GM18861 (cell line): ENCODE measurements at regions not wholly inside any gene's neighbourhood (a gene's known extent, or its start where the extent isn't known, plus 50 kb on each side); places are given as distances from the start of the nearest gene placed in this dataset.

Source experiments
- ATAC-seq: cut with Tn5 transposase; IDR thresholded peaks from one replicate; pipeline ENCODE4 v1.9.1; 2021; ENCODE audit not compliant: unreplicated experiment

DNA sequence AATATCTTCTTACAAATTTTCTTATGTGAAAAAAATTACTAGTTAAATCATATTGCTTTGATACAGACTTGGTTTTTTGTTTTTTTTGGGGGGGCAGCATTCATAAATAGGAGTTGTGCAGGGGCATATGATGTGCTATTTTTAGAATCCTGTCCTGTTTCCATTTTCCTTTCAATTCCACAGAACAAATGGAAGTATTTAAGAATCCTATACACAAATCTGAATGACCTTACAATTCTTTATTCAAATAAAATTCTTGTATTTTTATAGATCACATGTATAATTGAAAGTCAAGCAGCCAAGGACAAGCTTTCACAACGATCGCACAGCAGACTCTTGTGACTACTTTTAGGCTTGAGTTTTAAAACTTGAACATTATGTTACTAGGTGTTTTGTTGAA is 523.9 kb downstream of the ANKRD50 start:
- no peak for ATAC-seq

DNA sequence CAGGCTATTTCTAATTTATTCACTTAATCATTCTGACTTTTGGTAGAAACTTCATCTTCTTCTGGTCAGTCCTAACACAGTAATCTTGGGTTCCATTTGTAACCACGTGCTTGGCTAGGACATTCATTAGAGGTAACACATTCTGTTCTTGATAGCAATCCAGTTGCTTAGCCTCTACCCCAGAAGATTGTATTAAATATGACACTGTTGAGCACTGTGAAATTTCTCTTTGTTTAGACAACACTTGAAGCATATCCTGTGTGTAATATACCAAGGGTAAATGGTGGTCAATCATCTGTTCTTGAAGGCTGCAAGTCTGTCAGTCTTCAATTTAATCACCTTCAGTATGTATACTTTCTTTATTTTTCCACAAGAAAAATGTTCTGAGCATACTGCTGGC is 523.0 kb downstream of the ANKRD50 start:
- ATAC-seq, result no peak

DNA sequence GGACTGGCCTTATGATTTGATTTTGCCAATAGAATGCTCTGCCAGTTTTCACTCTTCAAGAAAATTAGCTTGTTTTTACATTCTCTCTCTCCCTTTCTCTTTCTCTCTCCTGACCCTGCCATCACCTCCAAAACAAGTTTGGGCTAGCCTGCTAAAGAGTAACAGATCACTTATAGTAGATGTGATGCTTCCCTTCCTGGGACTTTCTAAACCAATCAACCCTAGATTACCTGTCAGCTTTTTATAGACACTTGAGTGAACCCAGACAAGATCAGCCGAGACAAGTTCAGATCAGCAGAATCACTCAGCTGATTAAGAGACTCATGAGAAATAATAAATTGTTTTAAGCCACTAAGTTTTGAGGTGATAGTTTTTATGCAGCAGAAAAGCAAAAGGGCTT is 521.2 kb downstream of the ANKRD50 start:
- peak; percentile 44 for ATAC-seq

DNA sequence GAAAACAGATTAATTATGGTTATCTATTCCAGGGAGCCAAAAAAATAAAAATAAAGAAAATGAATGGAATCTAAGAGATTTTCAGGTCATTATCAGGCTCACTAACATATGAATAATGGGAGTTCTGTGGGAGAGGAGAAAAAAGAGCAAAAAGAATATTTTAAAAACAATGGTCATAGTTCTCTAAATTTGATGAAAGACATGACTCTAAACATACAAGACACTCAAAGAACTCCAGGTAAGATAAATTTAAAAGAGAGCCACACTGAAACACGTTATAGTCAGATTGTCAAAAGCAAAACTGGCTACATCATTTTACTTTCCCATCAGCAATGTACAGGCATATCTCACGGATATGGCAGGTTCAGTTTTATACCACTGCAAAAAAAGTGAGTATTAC is 520.0 kb downstream of the ANKRD50 start:
- ATAC-seq, result no peak

DNA sequence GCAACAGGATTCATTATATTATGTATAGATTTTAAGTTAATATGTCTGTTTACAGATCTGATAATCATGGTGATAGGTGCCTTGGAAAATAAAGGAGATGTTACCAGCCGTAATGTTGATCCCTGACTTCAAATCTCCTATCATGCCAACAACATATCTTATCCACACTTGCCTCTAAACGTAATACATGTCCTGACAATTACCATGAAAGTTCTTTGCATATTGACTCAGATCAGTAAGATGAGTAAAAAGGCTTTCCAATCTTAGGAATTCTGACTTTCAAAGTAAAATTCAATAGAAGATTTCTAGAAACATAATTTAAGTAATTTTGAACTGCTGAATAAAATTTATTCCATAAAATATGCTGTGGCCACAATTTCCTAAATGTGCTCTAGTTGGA is 513.3 kb downstream of the ANKRD50 start:
- ATAC-seq, result no peak

DNA sequence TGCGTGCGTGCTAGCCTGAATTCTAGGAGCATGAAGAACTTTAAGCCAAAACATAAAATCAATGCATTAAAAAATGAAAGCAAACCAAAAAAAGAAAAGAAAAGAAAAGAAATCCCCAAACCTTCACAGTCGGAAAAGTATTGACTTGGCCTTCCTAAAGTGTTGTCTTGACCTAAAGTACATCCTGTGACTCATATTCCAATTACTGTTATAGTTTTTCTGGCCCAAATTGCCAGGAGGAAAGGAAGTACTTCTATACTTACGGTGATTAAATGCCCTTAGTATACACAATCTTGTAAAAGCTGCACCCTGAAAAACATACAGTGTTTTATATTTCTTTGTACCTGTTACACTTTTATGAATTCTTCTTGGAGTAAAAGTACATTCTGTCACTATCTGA is 512.8 kb downstream of the ANKRD50 start:
- ATAC-seq, result no peak

DNA sequence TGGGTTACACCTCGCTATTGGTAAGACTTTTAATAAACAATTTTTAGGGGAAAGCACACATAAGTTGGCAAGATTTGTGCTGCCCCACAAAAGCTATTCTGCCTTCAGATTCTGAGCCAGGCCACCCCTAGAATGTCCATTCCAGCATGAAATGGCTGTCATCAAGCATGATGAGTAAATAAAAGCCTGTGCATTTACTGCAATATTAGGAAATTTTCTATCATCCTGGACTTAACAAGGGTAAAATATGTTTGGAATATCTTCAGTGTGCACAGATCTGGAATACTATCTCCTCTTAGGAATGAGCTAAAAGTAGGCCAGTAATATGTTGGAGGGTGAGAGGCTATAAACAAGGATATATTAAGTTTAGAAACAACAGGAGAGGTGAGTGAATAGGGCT is 510.9 kb downstream of the ANKRD50 start:
- no peak for ATAC-seq

DNA sequence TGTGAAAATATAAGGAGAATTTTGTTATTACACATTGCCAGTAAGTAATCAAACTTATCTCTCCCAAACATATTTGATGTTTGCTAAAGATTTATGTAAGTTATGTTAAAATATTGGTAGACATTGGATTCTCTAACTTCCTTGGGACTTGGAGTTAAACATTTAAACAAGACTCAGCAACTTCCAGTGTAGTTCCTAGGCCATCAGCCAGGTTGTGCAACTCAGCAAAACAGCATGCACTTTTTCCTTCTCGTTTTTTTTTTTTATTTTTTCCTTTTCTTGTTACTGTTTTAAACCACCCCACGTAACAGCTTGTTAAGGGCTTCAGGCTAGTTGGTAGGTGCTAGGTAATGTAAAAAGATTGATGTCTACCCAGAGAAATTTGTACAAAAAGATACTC is 510.4 kb downstream of the ANKRD50 start:
- no peak for ATAC-seq

DNA sequence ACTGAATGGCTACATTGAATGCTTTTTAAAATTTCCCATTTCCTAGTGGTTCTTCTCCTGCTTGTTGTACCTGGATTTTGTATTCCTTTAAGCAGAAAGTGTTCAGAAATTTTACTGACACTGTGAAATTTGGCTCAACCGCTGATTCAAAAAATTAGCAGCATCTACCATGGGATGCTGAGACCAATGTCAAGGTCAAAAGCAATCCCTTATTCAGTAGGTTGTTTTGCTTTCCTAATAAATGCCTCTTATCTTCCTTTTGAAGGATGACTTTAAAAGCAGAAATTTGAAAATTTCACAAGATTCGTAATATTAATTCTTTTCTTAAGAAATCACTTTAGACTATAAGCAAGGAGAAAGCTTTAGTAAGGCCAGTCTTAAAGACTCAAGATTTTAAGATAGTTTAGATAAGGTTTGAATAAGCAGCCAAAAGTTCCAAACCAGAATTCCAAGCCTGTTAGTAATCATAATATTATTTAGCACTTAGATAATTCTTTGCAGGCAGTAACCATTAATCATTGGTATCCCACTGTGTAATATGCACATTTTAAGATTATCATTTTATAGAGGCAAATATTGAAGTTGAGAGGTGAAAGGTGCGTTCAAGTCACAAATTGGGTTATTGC is 508.8 kb downstream of the ANKRD50 start:
- ATAC-seq, result no peak

DNA sequence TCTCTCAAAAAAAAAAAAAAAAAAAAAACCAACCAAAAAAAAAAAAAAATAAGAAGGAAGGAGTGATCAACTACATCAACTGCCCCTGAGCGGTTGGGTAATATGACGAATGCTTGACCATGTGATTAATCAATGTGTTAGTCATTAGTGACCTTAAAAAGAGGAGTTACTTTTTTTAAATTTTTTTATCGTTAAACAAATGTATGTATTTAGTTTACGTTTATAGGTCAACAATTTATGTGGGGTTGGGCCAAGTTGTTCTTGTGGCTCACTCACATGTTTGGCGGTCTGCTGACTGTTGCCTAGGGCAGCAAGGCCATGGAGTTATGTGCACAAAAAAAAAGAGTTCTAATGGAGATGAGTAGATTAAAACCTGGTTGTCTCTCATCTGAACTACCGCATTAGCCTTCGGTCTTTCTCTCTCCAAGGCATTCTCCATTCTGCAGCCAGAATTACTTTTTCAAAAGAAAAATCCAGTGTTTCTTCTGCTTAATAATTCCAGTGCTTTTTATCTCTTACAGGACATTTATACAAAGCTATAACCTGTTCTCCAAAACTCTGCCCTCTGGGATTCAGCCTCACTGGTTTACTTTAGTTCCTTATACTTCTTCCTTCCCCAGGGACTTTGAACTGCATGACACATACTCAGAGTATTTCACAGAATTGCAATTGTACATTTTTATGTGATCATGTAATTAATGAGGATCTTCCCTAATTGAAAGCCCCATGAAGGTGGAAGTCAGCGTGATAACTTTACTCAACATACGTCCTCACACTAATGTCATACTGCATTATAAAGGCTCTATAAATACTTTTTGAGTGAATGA is 505.5 kb downstream of the ANKRD50 start:
- ATAC-seq, result no peak

DNA sequence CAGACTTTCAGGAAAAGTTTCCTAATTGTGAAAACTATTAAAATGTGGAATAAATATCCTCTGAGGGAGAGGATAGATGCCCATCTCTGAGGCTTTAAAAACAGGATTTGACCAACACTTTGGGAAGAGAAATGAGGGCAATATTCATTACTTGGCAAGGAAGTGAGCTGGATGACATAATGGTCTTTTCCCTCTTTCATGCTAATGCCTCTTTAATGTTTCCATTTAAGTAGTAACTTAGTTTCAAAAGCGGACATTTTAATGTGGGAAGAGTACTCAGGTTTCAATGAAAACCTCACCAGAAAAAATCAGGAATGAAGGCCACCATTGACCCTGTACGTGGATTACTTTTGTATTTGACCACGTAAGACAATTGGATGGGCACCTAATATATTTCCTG is 503.3 kb downstream of the ANKRD50 start:
- no peak for ATAC-seq

DNA sequence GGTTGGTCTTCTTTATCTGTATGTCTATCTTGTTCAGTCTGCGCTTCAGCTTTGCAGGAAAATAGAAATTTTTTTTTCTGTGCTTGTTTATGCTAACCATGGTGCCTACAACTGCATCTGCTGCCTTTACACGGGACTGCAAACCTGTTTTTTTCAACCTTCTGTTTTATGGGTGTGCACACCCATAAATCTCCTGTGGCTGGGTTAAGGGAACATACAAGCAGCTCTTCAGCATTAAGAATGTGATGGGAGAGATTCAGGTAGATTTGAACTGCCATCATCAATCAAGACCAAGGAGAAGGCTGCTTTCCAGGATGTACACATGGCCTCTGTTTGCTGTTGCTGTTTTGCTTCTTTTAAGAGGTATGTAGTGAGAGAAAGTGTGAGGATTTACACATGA is 502.9 kb downstream of the ANKRD50 start:
- no peak for ATAC-seq

DNA sequence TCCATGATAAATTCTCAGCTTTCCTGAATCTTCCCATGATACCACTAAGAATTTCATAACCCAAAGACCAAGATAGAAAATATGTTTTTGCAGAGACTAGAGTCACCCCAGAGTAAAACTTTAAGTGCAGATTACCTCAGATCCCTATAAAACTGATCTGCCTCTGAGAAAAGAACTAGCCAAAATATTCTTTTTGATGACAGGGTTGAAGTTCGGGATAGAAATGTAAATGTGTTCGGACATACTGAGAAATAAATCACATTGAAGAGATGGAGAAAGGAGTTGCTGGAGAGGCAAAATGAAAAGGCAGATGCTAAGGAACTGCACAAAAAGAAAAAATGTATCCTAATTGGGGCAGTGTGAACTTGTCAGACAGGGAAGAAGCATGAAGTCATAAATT is 501.8 kb downstream of the ANKRD50 start:
- no peak for ATAC-seq

DNA sequence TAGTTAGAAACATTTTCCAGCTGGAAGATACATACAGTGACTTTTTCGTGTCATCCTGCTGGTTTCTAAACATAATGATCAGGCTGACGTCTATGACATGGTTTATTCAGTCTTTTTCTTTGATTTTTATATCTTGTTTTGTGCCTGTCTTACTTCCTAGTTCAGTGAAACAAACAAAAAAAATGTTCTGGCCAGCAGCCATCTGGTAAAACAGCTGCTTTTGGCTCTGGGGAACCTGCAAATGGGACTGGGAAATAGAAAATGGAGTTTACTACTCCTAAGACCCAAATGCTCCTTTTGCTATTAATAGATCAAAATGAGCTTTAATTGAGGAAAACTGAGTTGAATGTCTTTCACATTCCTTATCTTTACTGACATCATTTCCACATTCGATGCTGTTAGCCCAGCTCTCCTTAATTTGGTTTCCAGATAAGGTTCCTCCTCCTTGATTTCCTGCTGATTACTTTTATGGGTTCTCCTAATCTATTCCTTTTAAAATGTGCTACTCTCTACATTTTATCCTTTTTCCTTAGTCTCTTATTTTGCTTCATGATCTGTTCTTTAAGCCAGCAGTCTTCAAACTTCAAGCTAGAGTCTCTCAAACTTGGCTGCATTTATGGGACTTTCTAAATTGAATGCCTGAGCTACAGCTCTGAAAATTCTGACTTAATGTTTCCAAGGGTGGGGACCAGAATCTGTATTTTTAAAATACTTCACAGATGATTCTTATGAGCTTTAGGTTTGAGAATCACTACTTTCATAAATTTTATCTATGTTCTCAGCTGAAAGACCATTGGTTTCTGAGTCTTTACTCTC is 499.5 kb downstream of the ANKRD50 start:
- no peak for ATAC-seq

DNA sequence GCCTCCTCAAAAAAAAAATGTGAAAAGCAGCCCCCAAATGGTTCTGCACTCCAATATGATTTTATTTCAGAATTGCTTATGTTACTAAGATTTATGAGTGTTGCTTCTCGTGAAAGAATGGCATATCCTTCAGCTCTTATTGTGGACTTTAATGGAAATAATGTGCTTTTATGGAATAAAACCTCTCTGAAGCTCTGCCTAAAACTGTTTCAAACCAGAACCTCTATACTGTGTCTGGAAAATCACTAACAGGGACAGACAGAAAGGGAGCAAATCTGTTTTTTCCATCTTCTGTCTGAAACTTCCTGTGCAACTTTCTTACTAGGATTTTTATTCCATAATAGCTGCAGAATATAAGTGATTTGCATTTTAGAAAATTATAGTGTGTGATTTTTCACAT is 493.1 kb downstream of the ANKRD50 start:
- no peak for ATAC-seq

DNA sequence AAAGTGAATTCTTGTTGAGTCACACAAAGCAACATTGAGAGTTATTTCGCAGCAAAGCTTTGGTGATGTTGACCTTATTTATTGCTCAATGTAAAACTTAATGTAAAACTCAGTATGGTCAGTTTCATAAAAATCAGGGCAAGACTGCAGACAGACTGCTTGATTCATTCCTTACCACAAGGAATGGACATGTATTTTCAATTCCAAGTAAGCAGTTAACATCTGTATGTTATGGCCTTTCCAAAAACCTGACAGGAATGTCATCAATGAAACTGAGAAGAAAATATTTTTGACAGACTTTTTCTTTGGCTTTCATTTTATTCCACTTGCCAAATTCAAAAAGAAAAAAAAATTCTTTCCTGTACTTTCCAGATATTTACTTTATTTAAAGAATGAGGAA is 488.3 kb downstream of the ANKRD50 start:
- no peak for ATAC-seq

DNA sequence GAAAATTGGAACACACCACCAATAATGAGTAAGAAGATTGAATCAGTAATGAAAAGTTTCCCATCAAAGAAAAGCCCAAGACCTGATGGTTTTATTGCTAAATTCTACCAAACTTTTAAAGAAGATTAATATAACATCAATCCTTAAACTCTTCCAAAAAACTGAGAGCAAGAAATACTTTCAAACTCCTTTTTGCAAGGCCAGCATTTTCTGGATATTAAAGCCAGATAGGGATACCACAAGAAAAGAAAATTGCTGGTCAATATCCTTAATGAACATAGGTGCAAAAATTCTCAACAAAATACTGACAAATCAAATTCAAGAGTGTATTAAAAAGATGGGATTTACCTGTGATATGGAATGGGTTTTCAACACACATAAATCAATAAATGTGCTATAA is 484.6 kb downstream of the ANKRD50 start:
- no peak for ATAC-seq

DNA sequence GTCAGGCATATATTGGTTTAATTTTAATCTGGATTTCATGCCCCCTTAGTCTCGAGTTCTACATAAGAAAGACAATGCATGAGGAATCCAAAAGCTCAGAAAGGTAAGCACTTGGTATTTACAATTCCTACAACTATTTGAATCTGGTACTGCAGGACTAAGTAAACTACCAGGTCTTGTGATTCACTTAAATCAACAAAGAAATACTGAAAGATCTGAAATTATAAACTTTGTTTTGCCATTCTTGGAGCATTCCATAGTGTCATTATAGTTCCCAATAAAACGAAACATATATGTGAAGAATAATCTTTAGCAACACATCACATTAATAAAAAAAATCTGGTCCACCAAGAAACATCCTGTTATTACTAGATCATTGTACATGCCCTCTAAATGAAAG is 482.3 kb downstream of the ANKRD50 start:
- ATAC-seq, result no peak

DNA sequence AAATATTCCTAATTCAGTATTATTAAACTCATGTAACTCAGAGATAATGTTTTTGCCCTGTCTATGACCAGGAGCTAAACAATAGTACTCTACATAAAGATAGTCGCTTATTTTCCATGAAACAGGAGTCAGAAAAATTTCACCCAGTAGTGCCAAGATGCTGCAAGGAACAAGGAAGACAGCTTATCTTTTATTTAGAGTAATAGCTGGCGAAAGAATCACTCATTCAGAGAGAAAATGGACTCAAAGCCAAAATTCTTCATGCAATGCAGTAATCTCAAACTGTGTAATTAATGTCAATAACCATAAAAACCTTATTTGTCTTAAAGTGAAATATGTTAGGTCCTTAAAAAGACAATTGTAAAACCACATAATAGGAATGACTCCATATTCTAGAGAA is 477.8 kb downstream of the ANKRD50 start:
- ATAC-seq, result no peak

DNA sequence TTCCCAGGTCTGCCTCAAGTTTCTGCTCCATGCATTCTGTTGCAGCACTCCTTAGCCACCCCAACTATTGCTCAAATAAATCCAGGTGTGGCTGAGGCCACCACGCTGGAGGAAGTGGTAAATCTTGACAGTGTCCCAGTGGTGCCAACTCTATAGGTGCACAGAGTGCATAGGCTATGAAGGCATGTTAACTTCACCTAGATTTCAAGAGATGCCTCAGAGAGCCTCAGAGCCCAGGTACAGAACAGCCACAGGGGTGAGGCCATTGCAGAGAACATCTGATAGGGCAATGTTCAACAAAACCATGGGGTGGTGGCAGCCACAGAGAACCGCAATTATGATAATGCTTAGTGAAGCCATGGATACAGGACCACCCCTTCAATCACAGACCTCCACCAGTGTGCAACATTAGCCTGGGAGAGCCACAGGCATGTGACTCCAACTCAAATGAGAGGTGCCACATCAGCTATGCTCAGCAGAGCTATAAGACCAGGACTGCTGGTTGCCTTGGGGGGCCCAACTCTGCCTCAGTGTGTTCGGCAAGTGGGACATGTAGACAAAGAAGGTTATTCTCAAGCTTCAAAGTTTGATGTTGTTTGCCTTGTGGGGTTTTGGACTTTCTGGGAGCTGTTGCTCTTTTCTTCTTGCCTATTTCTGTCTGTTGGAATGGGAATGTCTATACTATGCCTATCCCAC is 468.7 kb downstream of the ANKRD50 start:
- ATAC-seq, result no peak

DNA sequence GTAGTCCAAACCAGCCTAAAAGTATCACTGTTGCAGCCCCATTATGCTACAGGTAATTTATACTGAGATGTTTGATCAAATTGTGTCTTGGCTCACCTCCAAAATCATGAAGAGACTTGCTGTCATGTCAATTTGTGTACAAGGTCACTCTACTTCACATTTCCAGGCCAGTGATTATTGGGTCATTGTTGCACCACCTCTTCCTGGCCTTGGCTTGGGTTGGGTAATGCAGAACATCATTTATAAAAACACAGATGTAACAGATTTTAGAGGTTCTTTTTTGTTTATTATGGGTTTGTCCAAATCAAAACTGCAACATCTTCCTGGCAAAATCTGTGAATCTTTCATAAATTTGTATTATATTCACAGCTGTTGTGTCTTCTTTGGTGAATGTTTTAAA is 459.5 kb downstream of the ANKRD50 start:
- ATAC-seq, result no peak
